CD4-positive, alpha-beta memory T cell (primary cell): ENCODE measurements at regions not wholly inside any gene's neighbourhood (a gene's known extent, or its start where the extent isn't known, plus 50 kb on each side); places are given as distances from the start of the nearest gene placed in this dataset.

ENCODE experiments used
- CTCF ChIA-PET: fragments of 350-600 bp; sonication (Branson Sonifier 250); formaldehyde crosslinking; loops from one replicate; lab custom pipeline; 2021; ENCODE audit warnings: inconsistent platforms; ENCODE audit not compliant: partially characterized antibody; lab: Charles Lee
- POLR2A ChIA-PET: fragments of 350-600 bp; sonication (Branson Sonifier 250); formaldehyde crosslinking; loops from one replicate; lab custom pipeline; 2021; ENCODE audit not compliant: partially characterized antibody; lab: Charles Lee
- DNase-seq, 5 donors: peaks; one replicate each; pipeline versions ENCODE4 v3.0.0 to v3.0.0-alpha.2; 2020 to 2022; ENCODE audit warnings: mixed read lengths in 1 of 5
- H3K27ac ChIP-seq: one replicate; pipeline ENCODE4 v1.7.0; 2013; ENCODE audit warnings: low read depth, low read length
- H3K27me3 ChIP-seq: 2 replicates; pipeline ENCODE4 v1.7.0; 2013; ENCODE audit warnings: mild to moderate bottlenecking, low read length, moderate library complexity; ENCODE audit not compliant: insufficient read depth
- H3K36me3 ChIP-seq: 2 replicates; pipeline ENCODE4 v1.7.0; 2013; ENCODE audit warnings: mild to moderate bottlenecking, low read length, moderate library complexity; ENCODE audit not compliant: insufficient read depth
- H3K4me1 ChIP-seq: 2 replicates; pipeline ENCODE4 v1.7.0; 2013; ENCODE audit warnings: mild to moderate bottlenecking, low read length, moderate library complexity; ENCODE audit not compliant: insufficient read depth
- H3K4me3 ChIP-seq, 2 donors: one replicate each; pipeline ENCODE4 v1.7.0; 2013; ENCODE audit warnings: low read length in 2 of 2, mild to moderate bottlenecking in 1 of 2
- H3K9me3 ChIP-seq, 2 donors: one replicate each; pipeline ENCODE4 v1.7.0; 2013; ENCODE audit warnings: low read length in 2 of 2, control low read depth in 1 of 2; ENCODE audit not compliant: control insufficient read depth in 1 of 2
- H3K27ac Mint-ChIP-seq, 7 donors: one replicate each; pipeline ENCODE4 v1.8.0; 2020 to 2021; ENCODE audit warnings: mixed read lengths in 7 of 7, mild to moderate bottlenecking in 6 of 7, inconsistent platforms in 3 of 7, moderate library complexity in 3 of 7
- H3K27me3 Mint-ChIP-seq, 2 donors: one replicate each; pipeline ENCODE4 v1.8.0; 2020 to 2021; ENCODE audit warnings: mixed read lengths in 2 of 2
- H3K36me3 Mint-ChIP-seq, 2 donors: one replicate each; pipeline ENCODE4 v1.8.0; 2020 to 2021; ENCODE audit warnings: mixed read lengths in 2 of 2, inconsistent platforms in 1 of 2, mild to moderate bottlenecking in 1 of 2
- H3K4me1 Mint-ChIP-seq, 4 donors: one replicate each; pipeline ENCODE4 v1.8.0; 2020 to 2021; ENCODE audit warnings: mixed read lengths in 4 of 4, mild to moderate bottlenecking in 1 of 4
- H3K4me3 Mint-ChIP-seq, 8 donors: one replicate each; pipeline ENCODE4 v1.8.0; 2020 to 2021; ENCODE audit warnings: mixed read lengths in 8 of 8, mild to moderate bottlenecking in 7 of 8, moderate library complexity in 6 of 8, inconsistent platforms in 3 of 8
- H3K9me3 Mint-ChIP-seq, 8 donors: one replicate each; pipeline ENCODE4 v1.8.0; 2020 to 2021; ENCODE audit warnings: mixed read lengths in 8 of 8, mild to moderate bottlenecking in 5 of 8, inconsistent platforms in 3 of 8, moderate library complexity in 1 of 8
- intact Hi-C: fragments of 100-400 bp; cut with micrococcal nuclease; formaldehyde crosslinking; loops from one replicate; pipeline ENCODE4 v1.15.1; 2023

- ChIA-PET CTCF (no interaction called here), POLR2A (no interaction called here)
- no peak overlapping the region for H3K27ac ChIP-seq
- Mint-ChIP-seq H3K9me3 (peaks cover 0 to 8% (median 3%) of the 10 kb centered on the region in 8 donors), H3K27me3 (no peaks in the 10 kb centered on the region), H3K27ac (no peak overlapping the region), H3K4me3 (no peak overlapping the region), H3K36me3 (no peaks in the 10 kb centered on the region), H3K4me1 (no peaks in the 10 kb centered on the region)
- DNase-seq = no peak
- intact Hi-C loops = no loop called here
- no peaks in the 10 kb centered on the region for H3K4me1 ChIP-seq
- no peaks in the 10 kb centered on the region for H3K9me3 ChIP-seq
- no peaks in the 10 kb centered on the region for H3K27me3 ChIP-seq
- no peak overlapping the region for H3K4me3 ChIP-seq
- H3K36me3 ChIP-seq = no peaks in the 10 kb centered on the region
These were observed 233.3 kb downstream of the KCNA4 start for GRCh38 chr11:29783506-29783905.

DNA sequence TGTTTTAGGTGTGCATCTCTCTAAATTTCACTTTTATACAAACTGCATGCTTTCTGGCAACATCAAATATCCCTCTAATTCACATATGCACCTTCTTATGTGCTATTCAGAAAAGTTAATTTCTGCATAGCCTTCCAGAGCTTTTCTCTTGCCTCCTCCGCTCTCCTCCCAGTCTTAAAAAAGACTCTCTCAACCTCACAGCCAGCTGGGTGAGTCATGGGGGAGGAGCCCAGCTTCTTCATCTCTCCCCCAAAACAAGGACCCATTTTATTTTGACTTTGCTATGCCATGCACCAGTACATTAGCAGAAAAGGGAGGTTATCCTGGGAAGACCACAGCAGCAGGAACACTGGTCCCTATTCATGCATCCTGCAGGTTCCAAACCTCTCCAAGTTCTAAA is 234.4 kb downstream of the KCNA4 start:
- Histone ChIP-seq H3K4me3 (no peak overlapping the region), H3K27ac (no peak overlapping the region), H3K4me1 (no peaks in the 10 kb centered on the region), H3K27me3 (no peaks in the 10 kb centered on the region), H3K36me3 (no peaks in the 10 kb centered on the region), H3K9me3 (no peaks in the 10 kb centered on the region)
- intact Hi-C loops = no loop called here
- Mint-ChIP-seq H3K4me1 (no peaks in the 10 kb centered on the region), H3K27me3 (no peaks in the 10 kb centered on the region), H3K9me3 (peaks cover 0 to 9% (median 4%) of the 10 kb centered on the region in 8 donors), H3K27ac (no peak overlapping the region), H3K4me3 (no peak overlapping the region), H3K36me3 (no peaks in the 10 kb centered on the region)
- ChIA-PET CTCF (no interaction called here), POLR2A (no interaction called here)
- no peak for DNase-seq

GRCh38 chr11:29781268-29781667 is 235.6 kb downstream of the KCNA4 start:
- no peaks in the 10 kb centered on the region for H3K4me1 Mint-ChIP-seq
- no peaks in the 10 kb centered on the region for H3K27me3 ChIP-seq
- no peaks in the 10 kb centered on the region for H3K9me3 ChIP-seq

DNA sequence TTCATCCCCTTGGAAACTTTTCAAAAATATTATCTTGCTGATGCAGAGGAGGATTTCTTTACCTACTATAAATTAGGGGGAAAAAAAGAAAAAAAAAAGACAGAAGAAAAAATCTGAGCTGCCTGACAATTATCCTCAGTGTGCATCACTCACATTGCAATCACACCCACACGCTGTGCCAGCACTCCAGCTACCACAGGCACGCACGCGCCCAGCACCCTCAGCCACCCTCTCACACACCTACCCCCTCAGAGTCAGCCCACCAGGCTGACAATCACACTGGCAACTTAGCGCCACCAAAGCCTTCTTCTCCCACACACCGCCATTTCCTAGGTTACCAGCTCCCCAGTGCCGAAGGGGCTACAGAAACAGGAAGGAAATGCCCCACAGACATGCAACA is 236.1 kb downstream of the KCNA4 start:
- Histone ChIP-seq H3K4me3 (no peak overlapping the region), H3K36me3 (no peaks in the 10 kb centered on the region), H3K27me3 (no peaks in the 10 kb centered on the region), H3K27ac (no peak overlapping the region), H3K4me1 (no peaks in the 10 kb centered on the region), H3K9me3 (no peaks in the 10 kb centered on the region)
- Mint-ChIP-seq H3K9me3 (peaks cover 2 to 11% (median 4%) of the 10 kb centered on the region in 8 donors), H3K36me3 (no peaks in the 10 kb centered on the region), H3K27me3 (no peaks in the 10 kb centered on the region), H3K4me3 (peak overlapping the region in 1 of 8 donors; percentile 23), H3K27ac (no peak overlapping the region), H3K4me1 (no peaks in the 10 kb centered on the region)
- POLR2A ChIA-PET = no interaction called here
- intact Hi-C loops = no loop called here
- DNase-seq = no peak
- CTCF ChIA-PET = no interaction called here

More at GRCh38 chr11:29781268-29781667, 235.6 kb downstream of the KCNA4 start:
- no peaks in the 10 kb centered on the region for H3K27me3 Mint-ChIP-seq
- DNase-seq = no peak
- no peak overlapping the region for H3K27ac Mint-ChIP-seq
- no peak overlapping the region for H3K4me3 Mint-ChIP-seq
- intact Hi-C loops = no loop called here
- H3K36me3 Mint-ChIP-seq = no peaks in the 10 kb centered on the region
- Histone ChIP-seq H3K4me1 (no peaks in the 10 kb centered on the region), H3K4me3 (no peak overlapping the region), H3K27ac (no peak overlapping the region), H3K36me3 (no peaks in the 10 kb centered on the region)
- POLR2A ChIA-PET = no interaction called here
- CTCF ChIA-PET = no interaction called here
- H3K9me3 Mint-ChIP-seq = peaks cover 2 to 9% (median 4%) of the 10 kb centered on the region in 8 donors

DNA sequence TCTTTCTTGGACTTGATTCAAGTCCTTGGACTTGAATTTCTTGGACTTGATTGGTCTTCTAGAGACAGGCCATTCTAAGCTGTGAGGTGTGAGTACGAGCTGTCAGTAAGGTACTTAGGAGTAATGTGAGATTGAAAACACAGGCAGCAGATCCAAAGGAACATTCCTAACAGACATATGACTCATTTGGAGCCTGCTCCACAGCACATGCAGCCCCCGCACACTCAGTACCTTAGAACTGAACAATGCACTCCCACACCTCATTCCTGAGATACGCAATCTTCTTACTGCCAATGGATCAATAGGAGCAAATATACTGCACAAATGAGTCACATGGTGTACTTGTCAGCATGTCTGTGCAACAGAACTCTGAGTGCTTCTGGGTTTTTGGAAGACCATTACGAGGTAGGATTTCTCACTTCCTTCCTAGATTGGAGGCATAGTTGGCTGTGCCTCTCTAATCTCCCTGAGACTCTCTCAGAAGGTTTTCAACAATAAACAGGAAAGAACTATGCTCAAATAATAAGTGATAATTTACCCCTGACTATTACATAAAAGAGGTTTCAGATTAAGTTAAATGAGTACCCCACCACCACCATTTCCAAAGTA is 243.1 kb downstream of the KCNA4 start:
- Histone ChIP-seq H3K4me3 (no peak overlapping the region), H3K27me3 (no peaks in the 10 kb centered on the region), H3K27ac (no peak overlapping the region), H3K9me3 (no peaks in the 10 kb centered on the region), H3K36me3 (no peaks in the 10 kb centered on the region), H3K4me1 (no peaks in the 10 kb centered on the region)
- intact Hi-C loops = no loop called here
- Mint-ChIP-seq H3K9me3 (peaks cover 0 to 22% (median 8%) of the 10 kb centered on the region in 8 donors), H3K4me1 (no peaks in the 10 kb centered on the region), H3K4me3 (no peak overlapping the region), H3K27me3 (no peaks in the 10 kb centered on the region), H3K36me3 (no peaks in the 10 kb centered on the region), H3K27ac (no peak overlapping the region)
- ChIA-PET POLR2A (no interaction called here), CTCF (interaction anchor here (0.7 kb wide), 1 partner anchor 947 kb away, joined by 3 read pairs; no protein-coding TSS in a partner anchor)
- no peak for DNase-seq

DNA sequence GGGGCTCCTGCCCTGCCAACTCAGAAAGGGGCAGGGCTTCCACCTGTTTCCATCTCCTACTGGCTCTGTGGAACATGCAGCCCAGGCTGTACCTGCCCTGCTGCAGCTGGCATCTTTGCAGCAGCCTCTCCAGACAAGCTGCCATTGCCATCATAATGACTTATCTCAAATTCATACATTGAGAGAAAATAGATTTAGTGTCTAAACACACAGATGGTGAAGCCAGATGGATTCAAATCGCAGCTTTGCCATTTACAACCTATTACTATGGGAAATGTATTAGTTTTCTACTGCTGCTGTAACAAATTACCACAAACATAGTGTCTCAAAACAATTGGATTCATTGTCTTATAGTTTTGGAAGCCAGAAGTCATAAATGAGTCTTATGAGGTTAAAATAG is 260.0 kb downstream of the KCNA4 start:
- no peaks in the 10 kb centered on the region for H3K27me3 Mint-ChIP-seq
- no peaks in the 10 kb centered on the region for H3K36me3 ChIP-seq
- intact Hi-C loops = no loop called here
- H3K9me3 Mint-ChIP-seq = peaks cover 2 to 17% (median 11%) of the 10 kb centered on the region in 8 donors
- no peak overlapping the region for H3K4me3 ChIP-seq
- no peak overlapping the region for H3K27ac ChIP-seq
- POLR2A ChIA-PET = no interaction called here
- DNase-seq = no peak
- no peaks in the 10 kb centered on the region for H3K36me3 Mint-ChIP-seq
- CTCF ChIA-PET = no interaction called here
- no peaks in the 10 kb centered on the region for H3K9me3 ChIP-seq
- no peak overlapping the region for H3K27ac Mint-ChIP-seq
- H3K4me1 ChIP-seq = no peaks in the 10 kb centered on the region
- H3K4me1 Mint-ChIP-seq = no peaks in the 10 kb centered on the region
- no peaks in the 10 kb centered on the region for H3K27me3 ChIP-seq
- no peak overlapping the region for H3K4me3 Mint-ChIP-seq

- Histone ChIP-seq H3K27me3 (no peaks in the 10 kb centered on the region), H3K36me3 (no peaks in the 10 kb centered on the region), H3K9me3 (no peaks in the 10 kb centered on the region), H3K4me1 (no peaks in the 10 kb centered on the region), H3K4me3 (no peak overlapping the region), H3K27ac (no peak overlapping the region)
- no peaks in the 10 kb centered on the region for H3K36me3 Mint-ChIP-seq
- intact Hi-C loops = no loop called here
- peaks cover 0 to 15% (median 10%) of the 10 kb centered on the region in 8 donors for H3K9me3 Mint-ChIP-seq
- no peaks in the 10 kb centered on the region for H3K4me1 Mint-ChIP-seq
- no peaks in the 10 kb centered on the region for H3K27me3 Mint-ChIP-seq
- H3K27ac Mint-ChIP-seq = no peak overlapping the region
- ChIA-PET POLR2A (no interaction called here), CTCF (no interaction called here)
- H3K4me3 Mint-ChIP-seq = no peak overlapping the region
- DNase-seq = no peak
These were observed 261.4 kb downstream of the KCNA4 start for GRCh38 chr11:29755474-29755873.
